Upper lobe of left lung (tissue), 6 donors: ENCODE measurements at regions not wholly inside any gene's neighbourhood (a gene's known extent, or its start where the extent isn't known, plus 50 kb on each side); places are given as distances from the start of the nearest gene placed in this dataset.

Experiments
- ATAC-seq, 2 donors: fragments of 200-7000 bp; cut with Tn5 transposase; one replicate each; pipeline ENCODE4 v1.9.1; 2022; ENCODE audit warnings: mild to moderate bottlenecking in 2 of 2, moderate library complexity in 2 of 2; ENCODE audit not compliant: low FRiP score in 2 of 2
- DNase-seq, 2 donors: peaks; one replicate each; pipeline ENCODE4 v3.0.0-alpha.2; 2019 to 2020
- H3K27ac ChIP-seq, 4 donors: fragments of 200-600 bp; sonication (generic); one replicate each; pipeline ENCODE4 v1.5.1; 2016 to 2019
- H3K27me3 ChIP-seq, 4 donors: fragments of 200-600 bp; sonication (generic); one replicate each; pipeline ENCODE4 v1.5.1; 2017 to 2019
- H3K36me3 ChIP-seq, 4 donors: fragments of 200-600 bp; sonication (generic); one replicate each; pipeline ENCODE4 v1.5.1; 2016 to 2019
- H3K4me1 ChIP-seq, 4 donors: fragments of 200-600 bp; sonication (generic); one replicate each; pipeline ENCODE4 v1.5.1; 2018 to 2019
- H3K4me3 ChIP-seq, 4 donors: fragments of 200-600 bp; sonication (generic); one replicate each; pipeline ENCODE4 v1.5.1; 2017 to 2019; ENCODE audit warnings: mild to moderate bottlenecking in 2 of 4, moderate library complexity in 1 of 4
- H3K9me3 ChIP-seq, 4 donors: fragments of 200-600 bp; sonication (generic); one replicate each; pipeline ENCODE4 v1.5.1; 2018 to 2019
- CTCF ChIP-seq, 6 experiments: fragments of 450-650 bp in 4 of 6; fragments of 200-600 bp in 2 of 6; sonication (generic) in 2 of 6; IDR thresholded peaks; one replicate each; pipeline ENCODE4 v1.5.1; 2016 to 2019; ENCODE audit warnings: antibody characterized with exemption in 6 of 6
- EP300 ChIP-seq, 4 donors: sonication (generic); formaldehyde crosslinking; IDR thresholded peaks; one replicate each; pipeline ENCODE4 v1.5.1; 2017; ENCODE audit warnings: antibody characterized with exemption in 4 of 4, control low read depth in 2 of 4
- POLR2A ChIP-seq, 4 donors: fragments of 450-650 bp; IDR thresholded peaks; one replicate each; pipeline ENCODE4 v1.5.1; 2016 to 2017; ENCODE audit warnings: antibody characterized with exemption in 4 of 4, mild to moderate bottlenecking in 2 of 4
- POLR2AphosphoS5 ChIP-seq, 2 donors: sonication (generic); formaldehyde crosslinking; IDR thresholded peaks; one replicate each; pipeline ENCODE4 v1.5.1; 2017; ENCODE audit warnings: antibody characterized with exemption in 2 of 2
- WGBS, 2 donors: methylation state at CpG; one replicate each; pipeline ENCODE4 v1.1.5; 2017 to 2018; 5-methylcytosine and 5-hydroxymethylcytosine counted together
- donor health status: DM: no; HTN: no; CAD: no; lungs with moderate emphysema.
- donor health status: DM: no; HTN: yes; CAD: no; lungs with severe emphysema.

GRCh38 chr21:16425376-16425775 lies 695.6 kb downstream of the USP25 start:
- Histone ChIP-seq H3K9me3 (no peaks in the 10 kb centered on the region), H3K4me3 (no peak overlapping the region), H3K4me1 (peaks cover 0 to 6% (median 0%) of the 10 kb centered on the region in 4 donors), H3K27ac (peak overlapping the region in 2 of 4 donors; percentile 54 to 56), H3K27me3 (no peaks in the 10 kb centered on the region), H3K36me3 (no peaks in the 10 kb centered on the region)
- no peak for ATAC-seq
- no peak for DNase-seq
- TF ChIP-seq CTCF (IDR thresholded peaks at IDR 0.05) (no peak), POLR2AphosphoS5 (IDR thresholded peaks at IDR 0.05) (no peak), EP300 (IDR thresholded peaks at IDR 0.05) (no peak), POLR2A (IDR thresholded peaks at IDR 0.05) (no peak)

GRCh38 chr21:16426936-16427335 lies 697.2 kb downstream of the USP25 start:
- Histone ChIP-seq H3K4me1 (peaks cover 0 to 6% (median 0%) of the 10 kb centered on the region in 4 donors), H3K27me3 (no peaks in the 10 kb centered on the region), H3K9me3 (no peaks in the 10 kb centered on the region), H3K4me3 (no peak overlapping the region), H3K27ac (no peak overlapping the region), H3K36me3 (no peaks in the 10 kb centered on the region)
- WGBS, 2 donors = 63 to 80% methylated on average over 6 of the region's 6 CpGs
- ATAC-seq = no peak
- no peak for TF ChIP-seq POLR2A (IDR thresholded peaks at IDR 0.05)
- no peak for DNase-seq

- H3K27me3 ChIP-seq = no peaks in the 10 kb centered on the region
- ATAC-seq (no peak), DNase-seq (no peak)
- no peaks in the 10 kb centered on the region for H3K9me3 ChIP-seq
- H3K4me1 ChIP-seq = peaks cover 0 to 3% (median 0%) of the 10 kb centered on the region in 4 donors
- no peaks in the 10 kb centered on the region for H3K36me3 ChIP-seq
- WGBS, 2 donors = 50 to 75% methylated on average over 3 of the region's 3 CpGs
- TF ChIP-seq POLR2AphosphoS5 (IDR thresholded peaks at IDR 0.05) (no peak), CTCF (IDR thresholded peaks at IDR 0.05) (no peak), EP300 (IDR thresholded peaks at IDR 0.05) (no peak), POLR2A (IDR thresholded peaks at IDR 0.05) (no peak)
- no peak overlapping the region for H3K27ac ChIP-seq
- H3K4me3 ChIP-seq = no peak overlapping the region
Measured at GRCh38 chr21:16427587-16428087, 697.9 kb downstream of the USP25 start.

GRCh38 chr21:16437586-16437985 lies 707.8 kb downstream of the USP25 start:
- H3K27ac ChIP-seq = no peak overlapping the region
- no peak for DNase-seq
- ATAC-seq = no peak
- H3K9me3 ChIP-seq = no peaks in the 10 kb centered on the region
- no peak overlapping the region for H3K4me3 ChIP-seq
- 74 to 76% methylated on average over 1 of the region's 1 CpG for WGBS, 2 donors
- H3K4me1 ChIP-seq = no peaks in the 10 kb centered on the region
- no peaks in the 10 kb centered on the region for H3K27me3 ChIP-seq
- TF ChIP-seq POLR2AphosphoS5 (IDR thresholded peaks at IDR 0.05) (no peak), CTCF (IDR thresholded peaks at IDR 0.05) (no peak), POLR2A (IDR thresholded peaks at IDR 0.05) (no peak), EP300 (IDR thresholded peaks at IDR 0.05) (no peak)
- no peaks in the 10 kb centered on the region for H3K36me3 ChIP-seq

- no peak overlapping the region for H3K4me3 ChIP-seq
- TF ChIP-seq CTCF (IDR thresholded peaks at IDR 0.05) (no peak), POLR2AphosphoS5 (IDR thresholded peaks at IDR 0.05) (no peak), POLR2A (IDR thresholded peaks at IDR 0.05) (no peak), EP300 (IDR thresholded peaks at IDR 0.05) (no peak)
- ATAC-seq (no peak), DNase-seq (no peak)
- H3K4me1 ChIP-seq = no peaks in the 10 kb centered on the region
- no peaks in the 10 kb centered on the region for H3K36me3 ChIP-seq
- no peak overlapping the region for H3K27ac ChIP-seq
- H3K9me3 ChIP-seq = no peaks in the 10 kb centered on the region
- WGBS, 2 donors = 92 to 95% methylated on average over 1 of the region's 1 CpG
- no peaks in the 10 kb centered on the region for H3K27me3 ChIP-seq
Measured at GRCh38 chr21:16438761-16439160, 709.0 kb downstream of the USP25 start.
